HG03064 (cell line): ENCODE measurements at regions not wholly inside any gene's neighbourhood (a gene's known extent, or its start where the extent isn't known, plus 50 kb on each side); places are given as distances from the start of the nearest gene placed in this dataset.
"Not testable (repeated sequence)": the region's sequence is repeated elsewhere in the genome, so short reads cannot be mapped to it uniquely, and the experiment has no call there.

ENCODE experiments used
- ATAC-seq: cut with Tn5 transposase; IDR thresholded peaks from one replicate; pipeline ENCODE4 v1.9.1; 2021; ENCODE audit warnings: low read depth; ENCODE audit not compliant: unreplicated experiment

GRCh38 chr5:67963789-67964519 is 251.6 kb upstream of the PIK3R1 start:
- ATAC-seq = no peak

- no peak for ATAC-seq
These were observed 254.6 kb upstream of the PIK3R1 start for GRCh38 chr5:67960939-67961338.

GRCh38 chr5:67957374-67957773 is 258.2 kb upstream of the PIK3R1 start:
- no peak for ATAC-seq

GRCh38 chr5:67954351-67954750 is 261.2 kb upstream of the PIK3R1 start:
- ATAC-seq = no peak

GRCh38 chr5:67942421-67942820 is 273.1 kb upstream of the PIK3R1 start:
- no peak for ATAC-seq

GRCh38 chr5:67941614-67942401 is 273.7 kb upstream of the PIK3R1 start:
- no peak for ATAC-seq

- ATAC-seq = no peak
These were observed 279.5 kb upstream of the PIK3R1 start for GRCh38 chr5:67935908-67936566.

GRCh38 chr5:67934976-67935375 is 280.6 kb upstream of the PIK3R1 start:
- no peak for ATAC-seq

GRCh38 chr5:67925511-67925910 is 290.0 kb upstream of the PIK3R1 start:
- ATAC-seq = no peak

- ATAC-seq = no peak
These were observed 294.5 kb upstream of the PIK3R1 start for GRCh38 chr5:67921004-67921601.

GRCh38 chr5:67919532-67919931 is 296.0 kb upstream of the PIK3R1 start:
- not testable (repeated sequence) for ATAC-seq

GRCh38 chr5:67917561-67917960 is 298.0 kb upstream of the PIK3R1 start:
- no peak for ATAC-seq

- no peak for ATAC-seq
These were observed 305.0 kb upstream of the PIK3R1 start for GRCh38 chr5:67910546-67910945.

- no peak for ATAC-seq
These were observed 307.3 kb upstream of the PIK3R1 start for GRCh38 chr5:67908126-67908765.

- ATAC-seq = no peak
These were observed 311.2 kb upstream of the PIK3R1 start for GRCh38 chr5:67904366-67904765.

GRCh38 chr5:67903656-67904055 is 311.9 kb upstream of the PIK3R1 start:
- ATAC-seq = no peak

- no peak for ATAC-seq
These were observed 312.4 kb upstream of the PIK3R1 start for GRCh38 chr5:67903121-67903520.

GRCh38 chr5:67902497-67902830 is 313.1 kb upstream of the PIK3R1 start:
- no peak for ATAC-seq

GRCh38 chr5:67901814-67902496 is 313.6 kb upstream of the PIK3R1 start:
- ATAC-seq = no peak

GRCh38 chr5:67900514-67900913 is 315.0 kb upstream of the PIK3R1 start:
- no peak for ATAC-seq
